Body of pancreas (tissue), 4 donors: ENCODE measurements at regions not wholly inside any gene's neighbourhood (a gene's known extent, or its start where the extent isn't known, plus 50 kb on each side); places are given as distances from the start of the nearest gene placed in this dataset.

Experiments used
- POLR2A ChIP-seq, 3 donors: fragments of 450-650 bp; IDR thresholded peaks; one replicate each; pipeline ENCODE4 v1.6.1; 2016; ENCODE audit warnings: antibody characterized with exemption in 3 of 3, mild to moderate bottlenecking in 2 of 3
- TF ChIP-seq, protein P1 (sequence below), 7 experiments: fragments of 450-650 bp in 4 of 7; fragments of 200-600 bp in 3 of 7; sonication (generic) in 3 of 7; IDR thresholded peaks; one replicate each; pipeline ENCODE4 v1.5.1; 2016 to 2019; ENCODE audit warnings: antibody characterized with exemption in 7 of 7

DNA sequence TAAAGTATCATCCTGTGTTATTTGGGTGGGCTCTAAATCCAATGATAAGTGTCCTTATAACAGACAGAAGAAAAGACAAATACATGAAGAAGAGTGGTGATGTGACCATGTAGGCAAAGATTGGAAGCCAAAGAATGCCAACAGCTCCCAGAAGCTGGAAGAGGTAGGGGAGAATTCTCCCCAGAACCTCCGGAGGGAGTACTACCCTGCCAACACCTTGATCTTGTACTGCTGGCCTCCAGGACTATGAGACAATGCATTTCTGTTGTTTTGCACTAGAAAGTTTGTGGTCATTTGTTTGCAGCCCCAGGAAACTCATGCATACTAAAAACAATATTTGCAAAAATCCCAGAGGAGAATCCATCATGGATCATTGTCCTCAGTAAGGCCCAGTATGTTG lies 115.0 kb upstream of the ARHGAP20 start:
- TF ChIP-seq, protein P1, sequence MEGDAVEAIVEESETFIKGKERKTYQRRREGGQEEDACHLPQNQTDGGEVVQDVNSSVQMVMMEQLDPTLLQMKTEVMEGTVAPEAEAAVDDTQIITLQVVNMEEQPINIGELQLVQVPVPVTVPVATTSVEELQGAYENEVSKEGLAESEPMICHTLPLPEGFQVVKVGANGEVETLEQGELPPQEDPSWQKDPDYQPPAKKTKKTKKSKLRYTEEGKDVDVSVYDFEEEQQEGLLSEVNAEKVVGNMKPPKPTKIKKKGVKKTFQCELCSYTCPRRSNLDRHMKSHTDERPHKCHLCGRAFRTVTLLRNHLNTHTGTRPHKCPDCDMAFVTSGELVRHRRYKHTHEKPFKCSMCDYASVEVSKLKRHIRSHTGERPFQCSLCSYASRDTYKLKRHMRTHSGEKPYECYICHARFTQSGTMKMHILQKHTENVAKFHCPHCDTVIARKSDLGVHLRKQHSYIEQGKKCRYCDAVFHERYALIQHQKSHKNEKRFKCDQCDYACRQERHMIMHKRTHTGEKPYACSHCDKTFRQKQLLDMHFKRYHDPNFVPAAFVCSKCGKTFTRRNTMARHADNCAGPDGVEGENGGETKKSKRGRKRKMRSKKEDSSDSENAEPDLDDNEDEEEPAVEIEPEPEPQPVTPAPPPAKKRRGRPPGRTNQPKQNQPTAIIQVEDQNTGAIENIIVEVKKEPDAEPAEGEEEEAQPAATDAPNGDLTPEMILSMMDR (IDR thresholded peaks at IDR 0.05): no peak
- TF ChIP-seq POLR2A (IDR thresholded peaks at IDR 0.05): no peak
